Psoas muscle (tissue), 7 donors: ENCODE measurements at regions not wholly inside any gene's neighbourhood (a gene's known extent, or its start where the extent isn't known, plus 50 kb on each side); places are given as distances from the start of the nearest gene placed in this dataset.

Source experiments
- ATAC-seq, 4 donors: fragments of 200-7000 bp; cut with Tn5 transposase; one replicate each; pipeline ENCODE4 v1.9.1; 2020; ENCODE audit warnings: moderate library complexity in 3 of 4, mild to moderate bottlenecking in 2 of 4
- DNase-seq, 2 donors: peaks; one replicate each; pipeline ENCODE4 v3.0.0-alpha.2; 2020
- H3K27ac ChIP-seq: fragments of 200-600 bp; one replicate; pipeline ENCODE4 v1.8.0; 2022
- H3K27me3 ChIP-seq, 3 donors: fragments of 200-600 bp in 1 of 3; one replicate each; pipeline versions ENCODE4 v1.6.1 to v1.8.0; 2013 to 2022; ENCODE audit warnings: low read length in 2 of 3, mild to moderate bottlenecking in 2 of 3, moderate library complexity in 1 of 3; ENCODE audit not compliant: insufficient read depth in 3 of 3
- H3K36me3 ChIP-seq, 2 donors: fragments of 200-600 bp in 1 of 2; one replicate each; pipeline versions ENCODE4 v1.6.1 to v1.8.0; 2013 to 2022; ENCODE audit warnings: low read depth in 1 of 2, mild to moderate bottlenecking in 1 of 2, moderate library complexity in 1 of 2; ENCODE audit not compliant: insufficient read depth in 1 of 2
- H3K4me1 ChIP-seq: fragments of 200-600 bp; one replicate; pipeline ENCODE4 v1.8.0; 2022
- H3K4me3 ChIP-seq: fragments of 200-600 bp; one replicate; pipeline ENCODE4 v1.8.0; 2022; ENCODE audit warnings: mild to moderate bottlenecking
- H3K9me3 ChIP-seq: fragments of 200-600 bp; one replicate; pipeline ENCODE4 v1.8.0; 2022
- CTCF ChIP-seq: fragments of 200-600 bp; IDR thresholded peaks from one replicate; pipeline ENCODE4 v1.8.0; 2022; ENCODE audit warnings: antibody characterized with exemption
- WGBS, 3 donors: extraction: QIAGEN DNeasy Blood & Tissue Kit; methylation state at CpG; one replicate each; pipeline versions ENCODE4 v1.1.6 to v1.1.7; 2013; 5-methylcytosine and 5-hydroxymethylcytosine counted together
- intact Hi-C, 2 donors: fragments of 100-400 bp; cut with DNase I; formaldehyde crosslinking; loops; one replicate each; pipeline versions ENCODE4 v1.11.0 to v1.14.2; 2022
- donor health status: healthy with polysubstance abuse.
- donor health status: DM: no; HTN: no; CAD: no; lungs with moderate emphysema.
- donor health status: Bipolar disorder and iron deficiency.
- donor health status: healthy.
- donor health status: DM: yes; HTN: yes; CAD: no.
- donor health status: DM: no; HTN: no; CAD: no.
- donor health status: DM: yes; HTN: yes; CAD: no.

GRCh38 chr11:56808326-56808725 lies 59.8 kb upstream of the OR9G4 start:
- no peaks in the 10 kb centered on the region for H3K9me3 ChIP-seq
- H3K27ac ChIP-seq = no peak overlapping the region
- no peak for DNase-seq
- H3K4me1 ChIP-seq = no peaks in the 10 kb centered on the region
- intact Hi-C loops = no loop called here
- no peak for TF ChIP-seq CTCF
- H3K27me3 ChIP-seq = no peaks in the 10 kb centered on the region
- H3K36me3 ChIP-seq = no peaks in the 10 kb centered on the region
- no peak for ATAC-seq
- WGBS, 3 donors = 54 to 73% (median 59%) methylated on average over 1 of the region's 1 CpG
- H3K4me3 ChIP-seq = no peak overlapping the region

GRCh38 chr11:56799691-56800210 lies 51.3 kb upstream of the OR9G4 start:
- H3K27ac ChIP-seq = no peak overlapping the region
- TF ChIP-seq CTCF = no peak
- no peaks in the 10 kb centered on the region for H3K9me3 ChIP-seq
- no peak for DNase-seq
- H3K27me3 ChIP-seq = no peaks in the 10 kb centered on the region
- H3K4me1 ChIP-seq = no peaks in the 10 kb centered on the region
- no peaks in the 10 kb centered on the region for H3K36me3 ChIP-seq
- intact Hi-C loops = no loop called here
- WGBS, 3 donors = 71 to 77% (median 76%) methylated on average over 4 of the region's 4 CpGs
- no peak for ATAC-seq
- H3K4me3 ChIP-seq = no peak overlapping the region
